HL-60 (cell line): ENCODE measurements at regions not wholly inside any gene's neighbourhood (a gene's known extent, or its start where the extent isn't known, plus 50 kb on each side); places are given as distances from the start of the nearest gene placed in this dataset.

Source experiments
- GABPA ChIP-seq: IDR thresholded peaks from 2 replicates; pipeline ENCODE4 v1.6.1; 2012; ENCODE audit warnings: low read depth
- SPI1 ChIP-seq: IDR thresholded peaks from 2 replicates; pipeline ENCODE4 v1.6.1; 2012; ENCODE audit warnings: low read depth, mild to moderate bottlenecking, borderline replicate concordance
- TF ChIP-seq, protein P1 (sequence below): IDR thresholded peaks from one replicate; pipeline ENCODE4 v1.5.1; 2011; ENCODE audit warnings: low read length, control low read depth, inconsistent platforms; ENCODE audit not compliant: insufficient read depth

DNA sequence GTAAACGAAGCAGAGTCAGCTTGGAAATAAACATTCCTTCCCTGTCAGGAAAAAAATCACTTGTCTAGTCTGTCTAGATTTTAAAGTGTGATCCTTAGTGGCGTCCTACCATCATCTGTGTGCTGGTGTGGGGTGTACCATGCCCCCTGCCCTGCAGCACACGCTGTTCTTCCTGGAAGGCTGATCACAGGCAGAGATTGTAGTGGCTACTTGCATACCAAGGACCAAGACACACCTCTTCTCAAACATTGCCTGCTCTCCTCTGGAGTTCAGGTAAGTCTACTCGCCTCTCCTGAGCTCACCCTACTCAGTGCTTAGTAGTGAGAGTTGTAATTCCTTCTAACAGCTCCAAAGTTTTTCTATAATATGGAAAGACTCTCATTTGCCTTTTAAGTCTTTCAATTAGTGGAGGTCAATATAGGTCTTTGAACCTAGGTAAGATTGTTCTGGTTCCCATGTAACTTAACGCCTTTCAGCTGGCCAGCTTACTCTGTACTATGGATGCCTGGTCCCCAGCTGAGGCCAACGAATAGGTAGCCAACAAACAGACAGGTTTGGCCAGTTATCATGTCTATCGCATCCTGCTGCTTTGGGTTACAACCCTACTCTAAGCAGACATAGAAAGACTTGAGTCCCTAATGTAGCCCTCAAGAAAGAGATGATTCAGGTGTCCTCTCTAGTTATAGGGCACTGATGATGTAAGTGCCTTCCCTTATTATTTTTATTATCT is 55.4 kb downstream of the XCL1 start:
- TF ChIP-seq, protein P1, sequence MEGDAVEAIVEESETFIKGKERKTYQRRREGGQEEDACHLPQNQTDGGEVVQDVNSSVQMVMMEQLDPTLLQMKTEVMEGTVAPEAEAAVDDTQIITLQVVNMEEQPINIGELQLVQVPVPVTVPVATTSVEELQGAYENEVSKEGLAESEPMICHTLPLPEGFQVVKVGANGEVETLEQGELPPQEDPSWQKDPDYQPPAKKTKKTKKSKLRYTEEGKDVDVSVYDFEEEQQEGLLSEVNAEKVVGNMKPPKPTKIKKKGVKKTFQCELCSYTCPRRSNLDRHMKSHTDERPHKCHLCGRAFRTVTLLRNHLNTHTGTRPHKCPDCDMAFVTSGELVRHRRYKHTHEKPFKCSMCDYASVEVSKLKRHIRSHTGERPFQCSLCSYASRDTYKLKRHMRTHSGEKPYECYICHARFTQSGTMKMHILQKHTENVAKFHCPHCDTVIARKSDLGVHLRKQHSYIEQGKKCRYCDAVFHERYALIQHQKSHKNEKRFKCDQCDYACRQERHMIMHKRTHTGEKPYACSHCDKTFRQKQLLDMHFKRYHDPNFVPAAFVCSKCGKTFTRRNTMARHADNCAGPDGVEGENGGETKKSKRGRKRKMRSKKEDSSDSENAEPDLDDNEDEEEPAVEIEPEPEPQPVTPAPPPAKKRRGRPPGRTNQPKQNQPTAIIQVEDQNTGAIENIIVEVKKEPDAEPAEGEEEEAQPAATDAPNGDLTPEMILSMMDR, result no peak
- TF ChIP-seq SPI1 (no peak), GABPA (no peak)
